HG02571 (cell line): ENCODE measurements at regions not wholly inside any gene's neighbourhood (a gene's known extent, or its start where the extent isn't known, plus 50 kb on each side); places are given as distances from the start of the nearest gene placed in this dataset.

Source experiments
- ATAC-seq: cut with Tn5 transposase; IDR thresholded peaks from one replicate; pipeline ENCODE4 v1.9.1; 2021; ENCODE audit warnings: mild to moderate bottlenecking, moderate library complexity; ENCODE audit not compliant: unreplicated experiment

- ATAC-seq: no peak
These were observed 245.6 kb upstream of the PITRM1 start for GRCh38 chr10:3418041-3418754.

DNA sequence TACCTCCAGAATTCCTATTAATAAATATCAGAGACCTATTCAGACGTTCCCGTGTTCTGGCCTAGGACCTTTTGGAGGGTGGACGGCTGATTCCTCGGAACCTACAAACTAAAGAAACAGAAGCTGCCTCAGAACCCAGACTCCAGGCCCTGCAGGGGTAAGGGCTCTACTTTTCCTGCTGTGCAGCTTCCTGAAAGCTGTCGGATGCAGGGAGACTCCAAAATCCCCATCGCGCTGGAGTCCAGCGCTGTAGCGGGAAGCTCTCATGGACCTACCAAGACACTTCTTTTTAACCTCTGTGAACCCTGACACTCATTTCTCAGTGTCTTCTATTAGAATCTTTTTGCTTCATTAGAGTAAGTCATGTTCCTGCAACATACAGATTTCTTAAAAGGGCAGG is 244.5 kb upstream of the PITRM1 start:
- ATAC-seq: no peak

- ATAC-seq: no peak
These were observed 243.5 kb upstream of the PITRM1 start for GRCh38 chr10:3415878-3416605.

- ATAC-seq: no peak
These were observed 242.6 kb upstream of the PITRM1 start for GRCh38 chr10:3415038-3415736.

DNA sequence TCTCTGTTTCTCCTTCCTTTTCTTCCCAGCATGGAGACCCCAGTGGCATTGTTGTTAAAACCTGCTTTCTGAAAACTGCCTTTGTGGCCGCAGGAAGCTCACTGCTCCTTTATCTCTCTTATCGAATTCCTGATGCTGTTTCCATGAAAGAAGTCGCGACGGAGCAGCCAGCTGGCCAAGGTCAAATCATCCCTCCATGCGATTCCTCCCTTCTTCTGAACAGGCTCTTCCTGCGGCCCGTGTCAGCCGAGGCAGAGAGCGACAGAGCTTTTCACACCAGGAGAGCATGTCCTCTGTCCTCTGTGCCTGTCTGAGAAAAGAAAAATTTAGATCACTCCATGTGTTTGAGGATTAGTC is 242.1 kb upstream of the PITRM1 start:
- ATAC-seq: no peak

- no peak for ATAC-seq
These were observed 241.5 kb upstream of the PITRM1 start for GRCh38 chr10:3413937-3414666.

GRCh38 chr10:3412646-3413045 is 240.1 kb upstream of the PITRM1 start:
- ATAC-seq: no peak

- no peak for ATAC-seq
These were observed 239.5 kb upstream of the PITRM1 start for GRCh38 chr10:3412071-3412582.

DNA sequence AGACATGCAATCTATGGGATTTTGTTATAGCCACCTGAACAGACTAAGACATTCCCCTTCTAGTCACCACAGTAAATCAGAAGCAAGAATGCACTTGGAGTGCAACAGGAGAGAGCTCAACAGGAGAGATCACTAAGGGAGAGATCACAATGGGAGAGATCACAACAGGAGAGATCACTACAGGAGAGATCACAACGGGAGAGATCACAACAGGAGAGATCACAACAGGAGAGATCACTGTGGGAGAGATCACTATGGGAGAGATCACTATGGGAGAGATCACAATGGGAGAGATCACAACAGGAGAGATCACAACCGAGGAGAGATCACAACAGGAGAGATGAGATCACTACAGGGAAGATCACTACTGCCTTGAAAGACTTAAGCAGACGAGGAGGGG is 238.5 kb upstream of the PITRM1 start:
- no peak for ATAC-seq

- ATAC-seq: no peak
These were observed 237.3 kb upstream of the PITRM1 start for GRCh38 chr10:3409928-3410327.

GRCh38 chr10:3408603-3409365 is 236.2 kb upstream of the PITRM1 start:
- no peak for ATAC-seq

DNA sequence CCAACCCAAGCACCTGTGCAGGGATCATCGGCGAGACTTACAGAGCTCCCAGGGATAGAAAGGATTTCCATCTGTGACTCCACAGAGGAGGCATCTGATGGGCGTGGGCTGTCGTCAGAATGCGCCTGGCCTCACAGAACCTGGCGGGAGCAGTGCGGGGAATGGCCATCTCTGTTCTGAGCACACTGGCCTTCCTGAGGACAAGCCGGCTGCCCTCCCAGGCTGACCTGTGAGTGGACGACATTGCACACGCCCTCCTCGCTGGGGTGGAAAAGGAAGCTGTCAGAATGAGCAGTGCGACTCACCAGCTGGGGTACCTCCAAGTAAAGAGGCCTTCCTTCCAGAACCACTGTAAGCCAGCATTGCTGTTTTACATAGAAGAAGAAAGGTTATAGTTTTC is 234.6 kb upstream of the PITRM1 start:
- no peak for ATAC-seq

DNA sequence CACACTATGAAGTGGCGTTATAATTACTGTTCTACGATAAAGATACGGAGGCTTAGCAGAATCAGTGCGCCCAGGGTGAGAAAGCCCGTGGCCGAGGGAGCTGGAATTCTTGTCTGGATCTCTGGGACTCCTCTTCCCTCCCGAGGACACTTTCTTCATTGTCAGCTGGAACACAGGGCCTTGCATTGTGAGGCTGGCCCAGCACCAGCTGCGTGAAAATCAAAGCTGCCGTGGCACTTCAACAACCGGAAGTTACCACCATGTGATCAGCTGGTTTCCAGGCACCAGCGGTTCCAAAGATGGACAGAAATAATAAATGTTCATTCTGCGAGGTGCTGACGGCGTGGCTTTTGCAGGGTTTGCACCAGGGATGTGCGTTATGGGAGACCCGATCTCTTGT is 234.0 kb upstream of the PITRM1 start:
- no peak for ATAC-seq

DNA sequence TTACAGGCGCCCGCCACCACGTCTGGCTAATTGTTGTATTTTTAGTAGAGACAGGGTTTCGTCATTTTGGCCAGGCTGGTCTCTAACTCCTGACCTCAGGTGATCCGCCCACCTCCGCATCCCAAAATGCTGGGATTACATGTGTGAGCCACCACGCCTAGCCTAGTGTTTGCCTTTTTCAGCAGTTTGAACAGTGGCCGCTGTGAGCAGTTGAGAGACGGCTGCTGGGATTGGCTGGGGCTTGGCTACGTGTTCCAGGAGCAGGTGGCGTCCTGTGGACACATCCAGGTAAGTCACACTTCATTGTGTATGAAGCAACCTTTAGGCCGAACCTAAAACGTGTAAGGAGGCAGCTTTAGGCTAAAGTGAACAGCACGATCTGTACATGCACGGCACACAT is 231.8 kb upstream of the PITRM1 start:
- ATAC-seq: no peak

DNA sequence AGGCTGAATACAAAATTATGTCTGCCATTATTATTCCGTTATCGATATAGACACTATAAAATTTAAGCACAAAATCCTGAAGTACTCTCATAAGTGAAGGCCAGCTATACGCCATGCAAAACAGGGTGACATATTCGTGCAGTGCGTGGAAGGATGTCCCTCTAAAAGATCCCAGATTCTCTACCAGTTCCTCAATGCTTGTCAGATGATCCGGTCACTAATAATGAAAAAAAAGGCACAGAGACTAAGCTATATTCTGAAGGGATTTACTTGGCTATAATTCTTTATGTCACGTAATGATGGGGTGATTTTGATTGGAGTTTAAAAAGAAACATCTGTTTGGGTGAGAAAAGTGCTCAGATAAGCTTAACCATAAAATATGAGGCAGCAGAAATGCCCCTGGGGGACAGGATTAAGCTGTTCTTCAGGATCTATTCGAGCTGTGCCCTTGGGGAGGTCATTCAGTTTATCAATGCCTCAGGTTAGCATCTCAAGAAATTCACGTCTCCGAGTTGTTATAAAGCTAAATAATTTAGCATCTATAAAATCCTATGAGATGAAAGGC is 229.7 kb upstream of the PITRM1 start:
- ATAC-seq: no peak

DNA sequence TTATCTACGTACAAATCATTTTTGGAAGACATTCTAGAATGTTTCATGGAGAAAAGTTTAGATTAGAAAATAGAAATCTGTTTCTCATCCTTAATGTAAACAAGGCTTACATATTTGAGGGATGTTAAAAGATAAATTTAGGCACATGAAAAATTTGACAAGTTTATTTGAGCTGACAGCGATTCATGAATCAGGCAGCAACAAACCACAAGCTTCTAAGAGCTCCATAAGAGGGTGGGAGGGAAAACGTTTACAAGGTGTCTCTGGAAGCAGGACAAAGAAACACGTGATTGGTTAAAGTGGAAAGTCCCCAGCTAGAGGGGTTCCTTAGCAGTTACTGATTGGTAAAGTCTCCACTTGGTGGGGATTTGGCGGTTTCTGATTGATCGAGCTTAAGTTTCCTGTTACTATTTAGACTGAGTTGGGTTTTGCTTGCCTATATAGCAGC is 228.9 kb upstream of the PITRM1 start:
- ATAC-seq: no peak

DNA sequence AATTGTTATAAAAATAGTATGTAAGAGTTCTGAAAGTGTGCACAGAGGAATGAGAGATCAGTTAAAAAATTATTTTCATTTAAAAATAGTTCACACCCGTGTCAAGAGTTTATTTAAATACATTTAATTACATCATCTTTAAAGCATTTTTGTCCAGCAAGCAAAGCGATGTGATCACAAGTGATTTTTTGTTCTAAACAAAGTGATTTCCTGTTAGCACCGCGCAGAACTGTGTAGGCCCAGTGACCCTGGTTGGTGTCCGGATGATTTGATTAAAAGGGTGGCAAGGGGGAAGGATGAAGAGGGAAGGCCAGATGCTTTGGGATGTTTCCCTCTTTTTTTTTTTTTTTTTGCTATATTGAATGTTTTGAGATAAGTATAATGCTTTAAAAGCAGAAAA is 227.8 kb upstream of the PITRM1 start:
- ATAC-seq: no peak

DNA sequence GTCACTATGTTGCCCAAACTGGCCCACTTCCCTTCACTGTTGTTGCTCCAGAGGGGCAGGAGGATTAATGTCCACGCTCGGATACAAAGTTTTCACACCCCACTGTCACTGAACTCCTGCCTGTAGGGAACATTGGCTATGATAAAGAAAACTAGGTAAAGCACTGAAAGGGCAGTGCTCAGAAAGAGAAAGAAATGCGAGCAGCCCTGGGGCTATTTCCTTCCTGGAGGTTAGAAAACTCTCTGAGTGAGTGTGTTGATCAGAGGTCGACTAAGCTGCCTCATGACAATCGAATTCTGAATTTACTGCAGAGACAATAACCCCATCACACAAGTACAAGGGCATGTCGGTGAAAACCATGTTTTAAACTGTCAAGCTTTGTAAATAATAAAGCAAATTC is 227.2 kb upstream of the PITRM1 start:
- ATAC-seq: no peak

DNA sequence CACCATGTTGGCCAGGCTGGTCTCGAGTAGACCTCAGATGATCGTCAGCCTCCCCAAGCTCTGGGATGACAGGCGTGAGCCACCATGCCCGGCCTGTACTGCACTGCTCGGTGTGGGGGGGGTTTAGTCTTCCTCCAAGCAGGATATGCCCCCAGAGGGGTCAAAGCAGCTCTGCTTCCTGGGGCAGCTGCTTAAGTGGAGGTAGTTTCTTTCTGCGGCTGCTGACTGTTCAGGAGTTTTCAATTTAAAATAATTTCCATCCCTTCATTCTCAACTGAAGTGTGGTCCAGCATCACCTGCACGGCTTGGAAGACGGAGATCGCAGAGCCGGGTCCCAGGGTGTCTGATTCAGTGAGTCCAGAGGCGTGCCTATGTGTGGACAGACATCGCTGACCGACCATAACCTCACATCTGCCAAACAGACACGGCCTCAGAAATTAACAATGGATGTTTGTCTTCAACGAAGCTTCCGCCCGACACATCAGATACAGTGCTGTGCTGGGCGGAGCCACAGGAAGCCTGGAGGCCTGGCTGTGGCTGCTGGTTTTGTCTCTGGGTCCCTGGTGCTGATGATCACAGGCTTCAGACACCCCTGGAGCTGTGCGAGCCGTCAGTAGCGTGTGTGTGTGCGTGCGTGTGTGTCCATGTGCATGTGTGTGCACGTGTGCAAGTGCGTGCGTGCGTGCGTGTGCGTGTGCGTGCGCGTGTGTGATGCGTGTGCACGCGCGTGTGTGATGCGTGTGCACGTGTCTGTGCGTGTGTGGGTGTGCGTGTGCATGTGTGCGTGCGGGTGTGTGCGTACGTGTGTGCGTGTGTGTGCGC is 226.5 kb upstream of the PITRM1 start:
- ATAC-seq: no peak
